ENCODE measurements at regions not wholly inside any gene's neighbourhood (a gene's known extent, or its start where the extent isn't known, plus 50 kb on each side); places are given as distances from the start of the nearest gene placed in this dataset.

DNA sequence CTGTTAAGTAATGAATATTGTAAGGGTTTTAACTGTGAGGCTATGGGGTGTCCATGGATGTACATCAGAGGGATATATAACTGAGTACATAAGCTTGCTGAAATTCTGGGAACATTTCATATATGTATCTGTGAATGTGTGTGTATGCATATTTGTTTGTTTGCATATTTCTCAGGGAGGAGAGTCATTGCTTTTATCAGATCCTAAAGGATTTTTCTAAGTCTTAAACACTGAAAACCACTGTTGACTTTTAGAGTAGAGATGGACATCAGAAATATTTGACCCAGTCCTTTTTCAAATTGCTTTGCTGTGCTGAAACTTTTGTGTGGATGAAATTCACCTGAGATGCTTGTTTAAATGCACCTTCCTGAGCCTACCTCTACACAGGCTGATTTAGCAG, 410.6 kb downstream of the METTL15 start:
- TF ChIP-seq POLR2AphosphoS5 (IDR thresholded peaks at IDR 0.05; ENCODE audit: insufficient read depth, low read depth, low read length) (no peak), POLR2A (IDR thresholded peaks at IDR 0.05; ENCODE audit: low read depth, low read length) (no peak), EZH2 (IDR thresholded peaks at IDR 0.05; ENCODE audit: borderline replicate concordance, low read depth, low read length, severe bottlenecking) (no peak), GATA2 (IDR thresholded peaks at IDR 0.05; ENCODE audit: insufficient read depth, insufficient read length, low read depth, low read length) (no peak)
- TF ChIP-seq, protein P1, sequence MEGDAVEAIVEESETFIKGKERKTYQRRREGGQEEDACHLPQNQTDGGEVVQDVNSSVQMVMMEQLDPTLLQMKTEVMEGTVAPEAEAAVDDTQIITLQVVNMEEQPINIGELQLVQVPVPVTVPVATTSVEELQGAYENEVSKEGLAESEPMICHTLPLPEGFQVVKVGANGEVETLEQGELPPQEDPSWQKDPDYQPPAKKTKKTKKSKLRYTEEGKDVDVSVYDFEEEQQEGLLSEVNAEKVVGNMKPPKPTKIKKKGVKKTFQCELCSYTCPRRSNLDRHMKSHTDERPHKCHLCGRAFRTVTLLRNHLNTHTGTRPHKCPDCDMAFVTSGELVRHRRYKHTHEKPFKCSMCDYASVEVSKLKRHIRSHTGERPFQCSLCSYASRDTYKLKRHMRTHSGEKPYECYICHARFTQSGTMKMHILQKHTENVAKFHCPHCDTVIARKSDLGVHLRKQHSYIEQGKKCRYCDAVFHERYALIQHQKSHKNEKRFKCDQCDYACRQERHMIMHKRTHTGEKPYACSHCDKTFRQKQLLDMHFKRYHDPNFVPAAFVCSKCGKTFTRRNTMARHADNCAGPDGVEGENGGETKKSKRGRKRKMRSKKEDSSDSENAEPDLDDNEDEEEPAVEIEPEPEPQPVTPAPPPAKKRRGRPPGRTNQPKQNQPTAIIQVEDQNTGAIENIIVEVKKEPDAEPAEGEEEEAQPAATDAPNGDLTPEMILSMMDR (IDR thresholded peaks at IDR 0.05; ENCODE audit: extremely low read depth in 1 of 2, insufficient read depth in 1 of 2, low read depth in 1 of 2, low read length in 2 of 2): no peak
